ENCODE measurements at regions not wholly inside any gene's neighbourhood (a gene's known extent, or its start where the extent isn't known, plus 50 kb on each side); places are given as distances from the start of the nearest gene placed in this dataset.

- TF ChIP-seq, protein P1, sequence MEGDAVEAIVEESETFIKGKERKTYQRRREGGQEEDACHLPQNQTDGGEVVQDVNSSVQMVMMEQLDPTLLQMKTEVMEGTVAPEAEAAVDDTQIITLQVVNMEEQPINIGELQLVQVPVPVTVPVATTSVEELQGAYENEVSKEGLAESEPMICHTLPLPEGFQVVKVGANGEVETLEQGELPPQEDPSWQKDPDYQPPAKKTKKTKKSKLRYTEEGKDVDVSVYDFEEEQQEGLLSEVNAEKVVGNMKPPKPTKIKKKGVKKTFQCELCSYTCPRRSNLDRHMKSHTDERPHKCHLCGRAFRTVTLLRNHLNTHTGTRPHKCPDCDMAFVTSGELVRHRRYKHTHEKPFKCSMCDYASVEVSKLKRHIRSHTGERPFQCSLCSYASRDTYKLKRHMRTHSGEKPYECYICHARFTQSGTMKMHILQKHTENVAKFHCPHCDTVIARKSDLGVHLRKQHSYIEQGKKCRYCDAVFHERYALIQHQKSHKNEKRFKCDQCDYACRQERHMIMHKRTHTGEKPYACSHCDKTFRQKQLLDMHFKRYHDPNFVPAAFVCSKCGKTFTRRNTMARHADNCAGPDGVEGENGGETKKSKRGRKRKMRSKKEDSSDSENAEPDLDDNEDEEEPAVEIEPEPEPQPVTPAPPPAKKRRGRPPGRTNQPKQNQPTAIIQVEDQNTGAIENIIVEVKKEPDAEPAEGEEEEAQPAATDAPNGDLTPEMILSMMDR (IDR thresholded peaks at IDR 0.05): no peak
- no peak for TF ChIP-seq POLR2A (IDR thresholded peaks at IDR 0.05)
Observed at GRCh38 chr1:221527886-221528624, 213.8 kb downstream of the DUSP10 start.

Data from testis (tissue), 2 donors.